Uterus (tissue), 3 donors: ENCODE measurements at regions not wholly inside any gene's neighbourhood (a gene's known extent, or its start where the extent isn't known, plus 50 kb on each side); places are given as distances from the start of the nearest gene placed in this dataset.

Experiments used
- DNase-seq, 2 donors: peaks; one replicate each; pipeline ENCODE4 v3.0.0-alpha.2; 2019 to 2020
- H3K27ac ChIP-seq, 2 donors: fragments of 200-600 bp; sonication (generic); 1 replicate in 1 of 2; 2 replicates in 1 of 2; pipeline ENCODE4 v1.5.1; 2016 to 2018
- H3K27me3 ChIP-seq, 2 donors: fragments of 200-600 bp; sonication (generic); one replicate each; pipeline ENCODE4 v1.5.1; 2018 to 2019; ENCODE audit warnings: control low read depth in 1 of 2
- H3K36me3 ChIP-seq, 2 donors: fragments of 200-600 bp; sonication (generic); one replicate each; pipeline ENCODE4 v1.5.1; 2019; ENCODE audit warnings: control low read depth in 1 of 2
- H3K4me1 ChIP-seq, 2 donors: fragments of 200-600 bp; sonication (generic); one replicate each; pipeline ENCODE4 v1.5.1; 2018 to 2019; ENCODE audit warnings: control low read depth in 1 of 2
- H3K4me3 ChIP-seq, 2 donors: fragments of 200-600 bp; sonication (generic); 1 replicate in 1 of 2; 2 replicates in 1 of 2; pipeline ENCODE4 v1.5.1; 2018 to 2019; ENCODE audit warnings: mild to moderate bottlenecking in 1 of 2
- H3K9me3 ChIP-seq, 2 donors: fragments of 200-600 bp; sonication (generic); one replicate each; pipeline ENCODE4 v1.5.1; 2019; ENCODE audit warnings: control low read depth in 1 of 2
- POLR2A ChIP-seq, 2 donors: fragments of 450-650 bp; IDR thresholded peaks; one replicate each; pipeline ENCODE4 v1.6.1; 2016; ENCODE audit warnings: antibody characterized with exemption in 2 of 2, mild to moderate bottlenecking in 1 of 2, moderate library complexity in 1 of 2
- intact Hi-C: fragments of 100-400 bp; cut with DNase I; formaldehyde crosslinking; loops from one replicate; pipeline ENCODE4 v1.15.1; 2023; ENCODE audit warnings: low total_unique reads
- TF ChIP-seq, protein P1 (sequence below), 4 experiments: fragments of 200-600 bp in 2 of 4; fragments of 450-650 bp in 2 of 4; sonication (generic) in 2 of 4; IDR thresholded peaks; one replicate each; pipeline ENCODE4 v1.5.1; 2016 to 2019; ENCODE audit warnings: antibody characterized with exemption in 4 of 4, mild to moderate bottlenecking in 2 of 4, moderate library complexity in 1 of 4
- donor health status: DM: yes; HTN: yes; CAD: no.

GRCh38 chr18:22467760-22468553 is 50.2 kb upstream of the CTAGE1 start:
- Histone ChIP-seq H3K27me3 (no peaks in the 10 kb centered on the region), H3K27ac (peak overlapping the region; percentile 69 to 83), H3K36me3 (no peaks in the 10 kb centered on the region), H3K4me1 (peaks cover 13 to 19% of the 10 kb centered on the region in 2 donors), H3K9me3 (no peaks in the 10 kb centered on the region), H3K4me3 (no peak overlapping the region)
- intact Hi-C loops, result no loop called here
- peak; percentile 60 to 65 for DNase-seq
- TF ChIP-seq, protein P1, sequence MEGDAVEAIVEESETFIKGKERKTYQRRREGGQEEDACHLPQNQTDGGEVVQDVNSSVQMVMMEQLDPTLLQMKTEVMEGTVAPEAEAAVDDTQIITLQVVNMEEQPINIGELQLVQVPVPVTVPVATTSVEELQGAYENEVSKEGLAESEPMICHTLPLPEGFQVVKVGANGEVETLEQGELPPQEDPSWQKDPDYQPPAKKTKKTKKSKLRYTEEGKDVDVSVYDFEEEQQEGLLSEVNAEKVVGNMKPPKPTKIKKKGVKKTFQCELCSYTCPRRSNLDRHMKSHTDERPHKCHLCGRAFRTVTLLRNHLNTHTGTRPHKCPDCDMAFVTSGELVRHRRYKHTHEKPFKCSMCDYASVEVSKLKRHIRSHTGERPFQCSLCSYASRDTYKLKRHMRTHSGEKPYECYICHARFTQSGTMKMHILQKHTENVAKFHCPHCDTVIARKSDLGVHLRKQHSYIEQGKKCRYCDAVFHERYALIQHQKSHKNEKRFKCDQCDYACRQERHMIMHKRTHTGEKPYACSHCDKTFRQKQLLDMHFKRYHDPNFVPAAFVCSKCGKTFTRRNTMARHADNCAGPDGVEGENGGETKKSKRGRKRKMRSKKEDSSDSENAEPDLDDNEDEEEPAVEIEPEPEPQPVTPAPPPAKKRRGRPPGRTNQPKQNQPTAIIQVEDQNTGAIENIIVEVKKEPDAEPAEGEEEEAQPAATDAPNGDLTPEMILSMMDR (IDR thresholded peaks at IDR 0.05), result no peak
- no peak for TF ChIP-seq POLR2A (IDR thresholded peaks at IDR 0.05)

- H3K9me3 ChIP-seq, result no peaks in the 10 kb centered on the region
- DNase-seq, result no peak
- no peaks in the 10 kb centered on the region for H3K36me3 ChIP-seq
- H3K4me1 ChIP-seq, result peaks cover 13 to 19% of the 10 kb centered on the region in 2 donors
- H3K27ac ChIP-seq, result peak overlapping the region; percentile 25 to 83
- H3K4me3 ChIP-seq, result no peak overlapping the region
- H3K27me3 ChIP-seq, result no peaks in the 10 kb centered on the region
- no peak for TF ChIP-seq POLR2A (IDR thresholded peaks at IDR 0.05)
- TF ChIP-seq, protein P1 (IDR thresholded peaks at IDR 0.05), result no peak
- intact Hi-C loops, result no loop called here
Measured at GRCh38 chr18:22468554-22468891, 50.8 kb upstream of the CTAGE1 start.

DNA sequence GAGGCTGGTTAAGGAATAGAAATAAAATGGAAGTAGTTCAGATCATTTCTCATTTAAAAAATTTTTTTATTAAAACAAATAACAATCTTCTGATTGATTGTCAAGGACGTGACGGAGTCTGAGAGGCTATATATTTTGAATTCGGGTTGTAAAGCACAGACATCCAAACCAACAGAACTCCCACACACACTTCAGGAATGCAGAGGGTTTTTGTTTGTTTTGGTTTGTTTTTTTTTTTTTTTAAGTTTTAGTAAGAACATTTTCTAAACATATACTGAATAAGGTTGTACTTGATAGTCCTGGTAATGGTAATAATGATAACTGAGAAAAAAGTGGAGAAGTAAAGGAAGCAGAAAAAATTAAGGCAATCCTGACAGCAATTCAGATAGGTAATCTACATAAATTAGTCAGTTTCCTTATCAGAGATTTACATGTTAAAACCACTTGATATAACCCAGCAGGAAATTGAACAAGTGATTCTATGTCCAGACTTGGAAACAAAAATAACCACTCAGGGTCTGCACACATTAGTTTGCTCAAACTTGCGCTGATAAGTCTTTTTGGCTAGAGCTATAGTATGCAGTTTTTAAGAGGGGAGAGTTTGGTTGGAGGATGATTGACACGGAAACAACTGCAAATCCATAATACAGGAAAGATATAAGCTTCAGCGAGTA is 51.5 kb upstream of the CTAGE1 start:
- Histone ChIP-seq H3K4me1 (peaks cover 13 to 19% of the 10 kb centered on the region in 2 donors), H3K27ac (no peak overlapping the region), H3K4me3 (no peak overlapping the region), H3K36me3 (no peaks in the 10 kb centered on the region), H3K27me3 (no peaks in the 10 kb centered on the region), H3K9me3 (no peaks in the 10 kb centered on the region)
- intact Hi-C loops, result no loop called here
- TF ChIP-seq, protein P1 (IDR thresholded peaks at IDR 0.05), result no peak
- no peak for TF ChIP-seq POLR2A (IDR thresholded peaks at IDR 0.05)
- DNase-seq, result no peak

GRCh38 chr18:22469926-22470247 is 52.2 kb upstream of the CTAGE1 start:
- Histone ChIP-seq H3K27ac (peak overlapping the region; percentile 61 to 70), H3K4me3 (no peak overlapping the region), H3K27me3 (no peaks in the 10 kb centered on the region), H3K9me3 (no peaks in the 10 kb centered on the region), H3K4me1 (peaks cover 13 to 19% of the 10 kb centered on the region in 2 donors), H3K36me3 (no peaks in the 10 kb centered on the region)
- intact Hi-C loops, result loop anchor here (5.0 kb wide), 1 partner anchor 743 kb away; no protein-coding TSS in a partner anchor
- TF ChIP-seq POLR2A (IDR thresholded peaks at IDR 0.05), result no peak
- TF ChIP-seq, protein P1 (IDR thresholded peaks at IDR 0.05), result no peak
- no peak for DNase-seq
